Panc1 (cell line): ENCODE measurements at regions not wholly inside any gene's neighbourhood (a gene's known extent, or its start where the extent isn't known, plus 50 kb on each side); places are given as distances from the start of the nearest gene placed in this dataset.

Experiments
- ATAC-seq: fragments of 200-7000 bp; cut with Tn5 transposase; 2 replicates; pipeline ENCODE4 v1.9.1; 2020; ENCODE audit warnings: mild to moderate bottlenecking, moderate library complexity
- BruUV-seq: library from RNA; stranded (reverse); fragments of 400-500 nt; replicated peaks from 2 replicates; lab custom pipeline; 2021; lab: Mats Ljungman, UMichigan
- CTCF ChIA-PET: fragments of 300-600 bp; sonication (Branson Sonifier 250); formaldehyde crosslinking; loops from one replicate; lab custom pipeline; 2022; ENCODE audit warnings: antibody characterized with exemption; lab: Charles Lee
- POLR2A ChIA-PET: fragments of 300-600 bp; sonication (Branson Sonifier 250); formaldehyde crosslinking; loops from one replicate; lab custom pipeline; 2022; ENCODE audit warnings: antibody characterized with exemption; lab: Charles Lee
- DNase-seq: peaks from one replicate; pipeline ENCODE4 v3.0.0-alpha.2; 2010; ENCODE audit warnings: low read depth, low spot score
- H3K27ac ChIP-seq: 2 replicates; pipeline ENCODE4 v1.5.1; 2011; ENCODE audit warnings: mild to moderate bottlenecking, low read length, inconsistent platforms
- H3K27me3 ChIP-seq: fragments of 200-500 bp; sonication (Bioruptor generic); 2 replicates; pipeline ENCODE4 v1.6.0; 2014; ENCODE audit warnings: low read length, inconsistent platforms; ENCODE audit not compliant: control insufficient read depth, insufficient read depth
- H3K36me3 ChIP-seq: fragments of 200-500 bp; sonication (Bioruptor generic); 2 replicates; pipeline ENCODE4 v1.5.1; 2014; ENCODE audit warnings: inconsistent platforms, mild to moderate bottlenecking, low read length, moderate library complexity; ENCODE audit not compliant: control insufficient read depth, insufficient read depth
- H3K4me1 ChIP-seq: 2 replicates; pipeline ENCODE4 v1.5.1; 2011; ENCODE audit warnings: inconsistent platforms, mild to moderate bottlenecking, low read length, moderate library complexity; ENCODE audit not compliant: control insufficient read depth, insufficient read depth
- H3K4me3 ChIP-seq, 2 experiments: 2 replicates each; pipeline ENCODE4 v1.5.1; 2011 to 2012; ENCODE audit warnings: low read depth in 2 of 2, low read length in 2 of 2, mild to moderate bottlenecking in 2 of 2, inconsistent platforms in 1 of 2, moderate library complexity in 1 of 2
- H3K9me3 ChIP-seq: fragments of 200-500 bp; sonication (Bioruptor generic); 2 replicates; pipeline ENCODE4 v1.5.1; 2014; ENCODE audit warnings: low read depth, mild to moderate bottlenecking, inconsistent platforms, low read length, moderate library complexity; ENCODE audit not compliant: control insufficient read depth, insufficient read depth
- POLR2AphosphoS5 ChIP-seq: IDR thresholded peaks from 2 replicates; pipeline ENCODE4 v1.6.1; 2012; ENCODE audit warnings: mild to moderate bottlenecking, low read depth, low read length, moderate library complexity
- SIN3A ChIP-seq: IDR thresholded peaks from 2 replicates; pipeline ENCODE4 v1.6.1; 2012; ENCODE audit warnings: low read depth, mild to moderate bottlenecking, low read length, moderate library complexity, borderline replicate concordance; ENCODE audit not compliant: insufficient read depth
- TCF7L2 ChIP-seq: IDR thresholded peaks from 2 replicates; pipeline ENCODE4 v1.6.1; 2011; ENCODE audit warnings: mild to moderate bottlenecking, low read depth, low read length, inconsistent platforms
- in situ Hi-C: cut with HindIII; loops from 2 replicates; pipeline ENCODE4 v1.10.0; 2016; ENCODE audit warnings: low sequenced_read_pairs, low pct_unique_long_range_greater_than_20kb
- intact Hi-C: fragments of 100-400 bp; cut with micrococcal nuclease; formaldehyde crosslinking; loops from one replicate; pipeline ENCODE4 v1.10.0; 2022; ENCODE audit not compliant: unreplicated experiment
- TF ChIP-seq, protein P1 (sequence below): fragments of 450-650 bp; IDR thresholded peaks from 2 replicates; pipeline ENCODE4 v1.5.1; 2017; ENCODE audit warnings: mild to moderate bottlenecking
- TF ChIP-seq, protein P2 (sequence below), 2 experiments: IDR thresholded peaks; 2 replicates each; pipeline ENCODE4 v1.6.1; 2011 to 2012; ENCODE audit warnings: low read depth in 2 of 2, control low read depth in 1 of 2, low read length in 1 of 2, mild to moderate bottlenecking in 1 of 2, moderate library complexity in 1 of 2; ENCODE audit not compliant: insufficient read depth in 1 of 2

DNA sequence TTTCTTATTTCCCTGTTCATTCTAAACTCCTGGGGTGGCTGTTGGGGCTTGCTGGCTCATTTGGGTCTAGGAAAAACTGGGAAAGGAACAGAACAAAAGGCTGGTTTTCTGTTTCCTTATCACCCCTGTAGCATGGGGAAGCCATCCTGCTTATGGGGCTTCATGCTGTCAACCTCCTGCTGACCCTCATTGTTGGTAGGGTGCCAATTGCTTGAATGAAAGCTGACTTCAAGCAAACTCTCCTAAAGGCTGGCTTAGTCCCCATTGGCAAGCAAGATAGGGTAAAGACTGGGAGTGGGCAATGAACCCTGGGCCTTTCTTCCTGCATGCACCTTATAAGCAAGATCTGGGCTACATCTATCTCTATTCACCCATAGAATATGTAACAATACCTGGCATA, 511.6 kb downstream of the DMAC1 start:
- Histone ChIP-seq H3K27me3 (no peaks in the 10 kb centered on the region), H3K9me3 (no peaks in the 10 kb centered on the region), H3K4me3 (no peak overlapping the region), H3K4me1 (no peaks in the 10 kb centered on the region), H3K27ac (no peak overlapping the region), H3K36me3 (no peaks in the 10 kb centered on the region)
- intact Hi-C loops = no loop called here
- DNase-seq (no peak), ATAC-seq (no peak)
- no TSS peak for BruUV-seq
- ChIA-PET CTCF (no interaction called here), POLR2A (no interaction called here)
- in situ Hi-C loops = no loop called here
- no peak for TF ChIP-seq SIN3A
- TF ChIP-seq, protein P1, sequence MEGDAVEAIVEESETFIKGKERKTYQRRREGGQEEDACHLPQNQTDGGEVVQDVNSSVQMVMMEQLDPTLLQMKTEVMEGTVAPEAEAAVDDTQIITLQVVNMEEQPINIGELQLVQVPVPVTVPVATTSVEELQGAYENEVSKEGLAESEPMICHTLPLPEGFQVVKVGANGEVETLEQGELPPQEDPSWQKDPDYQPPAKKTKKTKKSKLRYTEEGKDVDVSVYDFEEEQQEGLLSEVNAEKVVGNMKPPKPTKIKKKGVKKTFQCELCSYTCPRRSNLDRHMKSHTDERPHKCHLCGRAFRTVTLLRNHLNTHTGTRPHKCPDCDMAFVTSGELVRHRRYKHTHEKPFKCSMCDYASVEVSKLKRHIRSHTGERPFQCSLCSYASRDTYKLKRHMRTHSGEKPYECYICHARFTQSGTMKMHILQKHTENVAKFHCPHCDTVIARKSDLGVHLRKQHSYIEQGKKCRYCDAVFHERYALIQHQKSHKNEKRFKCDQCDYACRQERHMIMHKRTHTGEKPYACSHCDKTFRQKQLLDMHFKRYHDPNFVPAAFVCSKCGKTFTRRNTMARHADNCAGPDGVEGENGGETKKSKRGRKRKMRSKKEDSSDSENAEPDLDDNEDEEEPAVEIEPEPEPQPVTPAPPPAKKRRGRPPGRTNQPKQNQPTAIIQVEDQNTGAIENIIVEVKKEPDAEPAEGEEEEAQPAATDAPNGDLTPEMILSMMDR = no peak
- TF ChIP-seq TCF7L2 = no peak
- no peak for TF ChIP-seq POLR2AphosphoS5
- TF ChIP-seq, protein P2, sequence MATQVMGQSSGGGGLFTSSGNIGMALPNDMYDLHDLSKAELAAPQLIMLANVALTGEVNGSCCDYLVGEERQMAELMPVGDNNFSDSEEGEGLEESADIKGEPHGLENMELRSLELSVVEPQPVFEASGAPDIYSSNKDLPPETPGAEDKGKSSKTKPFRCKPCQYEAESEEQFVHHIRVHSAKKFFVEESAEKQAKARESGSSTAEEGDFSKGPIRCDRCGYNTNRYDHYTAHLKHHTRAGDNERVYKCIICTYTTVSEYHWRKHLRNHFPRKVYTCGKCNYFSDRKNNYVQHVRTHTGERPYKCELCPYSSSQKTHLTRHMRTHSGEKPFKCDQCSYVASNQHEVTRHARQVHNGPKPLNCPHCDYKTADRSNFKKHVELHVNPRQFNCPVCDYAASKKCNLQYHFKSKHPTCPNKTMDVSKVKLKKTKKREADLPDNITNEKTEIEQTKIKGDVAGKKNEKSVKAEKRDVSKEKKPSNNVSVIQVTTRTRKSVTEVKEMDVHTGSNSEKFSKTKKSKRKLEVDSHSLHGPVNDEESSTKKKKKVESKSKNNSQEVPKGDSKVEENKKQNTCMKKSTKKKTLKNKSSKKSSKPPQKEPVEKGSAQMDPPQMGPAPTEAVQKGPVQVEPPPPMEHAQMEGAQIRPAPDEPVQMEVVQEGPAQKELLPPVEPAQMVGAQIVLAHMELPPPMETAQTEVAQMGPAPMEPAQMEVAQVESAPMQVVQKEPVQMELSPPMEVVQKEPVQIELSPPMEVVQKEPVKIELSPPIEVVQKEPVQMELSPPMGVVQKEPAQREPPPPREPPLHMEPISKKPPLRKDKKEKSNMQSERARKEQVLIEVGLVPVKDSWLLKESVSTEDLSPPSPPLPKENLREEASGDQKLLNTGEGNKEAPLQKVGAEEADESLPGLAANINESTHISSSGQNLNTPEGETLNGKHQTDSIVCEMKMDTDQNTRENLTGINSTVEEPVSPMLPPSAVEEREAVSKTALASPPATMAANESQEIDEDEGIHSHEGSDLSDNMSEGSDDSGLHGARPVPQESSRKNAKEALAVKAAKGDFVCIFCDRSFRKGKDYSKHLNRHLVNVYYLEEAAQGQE (IDR thresholded peaks at IDR 0.05; ENCODE audit: insufficient read depth in 1 of 2, low read depth in 2 of 2, low read length in 1 of 2) = no peak

DNA sequence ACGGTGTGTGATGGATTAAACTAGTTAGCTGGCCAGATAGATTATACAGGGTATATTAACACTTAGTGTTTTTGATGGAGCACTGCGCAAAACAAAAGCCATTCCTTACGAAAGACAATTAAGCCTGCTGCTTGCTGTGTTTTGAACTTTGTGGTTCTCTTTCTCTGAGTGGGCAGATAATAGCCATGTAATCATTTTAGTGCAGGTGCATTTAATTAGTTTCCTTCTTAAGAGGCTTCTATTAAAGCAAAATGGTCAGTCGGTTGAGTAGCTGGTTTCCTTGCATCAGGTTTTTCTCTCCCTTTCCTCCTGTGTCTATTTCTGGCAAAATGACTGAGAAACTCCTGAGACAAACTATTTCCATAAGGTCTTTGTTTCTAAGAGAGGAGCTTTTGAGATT, 512.5 kb downstream of the DMAC1 start:
- no TSS peak for BruUV-seq
- no peaks in the 10 kb centered on the region for H3K9me3 ChIP-seq
- DNase-seq (no peak), ATAC-seq (no peak)
- TF ChIP-seq TCF7L2 (no peak), POLR2AphosphoS5 (no peak), SIN3A (no peak)
- TF ChIP-seq, protein P1 = no peak
- TF ChIP-seq, protein P2 (IDR thresholded peaks at IDR 0.05; ENCODE audit: insufficient read depth in 1 of 2, low read depth in 2 of 2, low read length in 1 of 2) = no peak
- POLR2A ChIA-PET = no interaction called here
- no peak overlapping the region for H3K4me3 ChIP-seq
- in situ Hi-C loops (no loop called here), intact Hi-C loops (no loop called here)
- no peak overlapping the region for H3K27ac ChIP-seq
- CTCF ChIA-PET = no interaction called here
- H3K36me3 ChIP-seq = no peaks in the 10 kb centered on the region
- H3K27me3 ChIP-seq = no peaks in the 10 kb centered on the region
- H3K4me1 ChIP-seq = no peaks in the 10 kb centered on the region
